ENCODE measurements at regions not wholly inside any gene's neighbourhood (a gene's known extent, or its start where the extent isn't known, plus 50 kb on each side); places are given as distances from the start of the nearest gene placed in this dataset.

DNA sequence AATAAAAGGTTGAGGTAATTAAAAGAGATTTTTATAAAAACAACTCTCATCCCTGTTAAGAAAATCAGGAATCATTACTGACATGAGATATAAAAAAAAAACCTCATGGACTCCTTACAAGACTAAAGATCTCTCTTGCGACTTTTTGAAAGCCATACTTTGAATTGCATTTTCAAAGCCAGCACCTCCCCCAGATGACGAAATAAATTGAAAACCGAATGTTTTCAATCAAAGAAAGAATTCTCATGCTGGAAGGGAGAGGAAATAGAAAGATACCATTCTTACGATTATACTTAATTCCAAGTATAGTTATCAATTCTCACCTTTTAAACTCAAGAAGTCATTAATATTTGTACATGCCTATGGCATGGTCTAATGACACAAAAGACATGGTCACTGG lies 452.3 kb downstream of the GJA1 start:
- Histone ChIP-seq H3K9me3 (ENCODE audit: control insufficient read depth, low read depth, low read length) (no peaks in the 10 kb centered on the region), H3K27ac (ENCODE audit: insufficient read length, low read depth, low read length) (no peak overlapping the region), H3K79me1 (ENCODE audit: insufficient read depth, low read depth, low read length, poor library complexity, severe bottlenecking) (no peaks in the 10 kb centered on the region), H3K79me2 (ENCODE audit: insufficient read depth, low read length) (no peaks in the 10 kb centered on the region), H3K23ac (ENCODE audit: insufficient read length, low read depth, low read length) (no peak overlapping the region), H2BK120ac (ENCODE audit: low read depth, low read length, poor library complexity, severe bottlenecking) (no peak overlapping the region), H3K14ac (ENCODE audit: insufficient read depth, low read length) (no peak overlapping the region), H2BK15ac (ENCODE audit: low read depth, low read length) (no peak overlapping the region), H3K4me2 (ENCODE audit: insufficient read depth, insufficient read length, low read length) (no peak overlapping the region), H4K8ac (replicated peaks; ENCODE audit: insufficient read length, low read depth, low read length) (no peak overlapping the region), H2BK20ac (ENCODE audit: low read depth, low read length, poor library complexity, severe bottlenecking) (no peak overlapping the region), H2AK5ac (ENCODE audit: insufficient read length, low read length) (no peak overlapping the region), H3K56ac (ENCODE audit: insufficient read length, low read depth, low read length) (no peak overlapping the region), H3K9ac (ENCODE audit: extremely low read depth, insufficient read length, low read length) (no peak overlapping the region), H3K4me1 (ENCODE audit: insufficient read depth, low read length) (no peaks in the 10 kb centered on the region; the same call in 1 of the 2 replicates), H3T11ph (ENCODE audit: low read length) (no peak overlapping the region), H4K91ac (ENCODE audit: insufficient read length, low read depth, low read length) (no peak overlapping the region), H3K4ac (ENCODE audit: low read depth, low read length) (no peak overlapping the region), H3K23me2 (ENCODE audit: insufficient read length, low read depth, low read length, poor library complexity, severe bottlenecking) (no peaks in the 10 kb centered on the region), H2BK5ac (ENCODE audit: insufficient read length, low read length) (no peak overlapping the region), H2AFZ (ENCODE audit: low read length) (no peak overlapping the region), H4K5ac (ENCODE audit: insufficient read length, low read depth, low read length) (no peak overlapping the region), H3K18ac (ENCODE audit: insufficient read length, low read depth, low read length) (no peak overlapping the region), H2BK12ac (ENCODE audit: insufficient read length, low read depth, low read length) (no peak overlapping the region), H3K27me3 (ENCODE audit: insufficient read depth, low read length) (no peaks in the 10 kb centered on the region), H4K20me1 (ENCODE audit: control insufficient read depth, insufficient read depth, insufficient read length) (no peaks in the 10 kb centered on the region)
- no CpG with 5 or more reads among the region's 4 CpGs for WGBS (ENCODE audit: extremely low coverage, insufficient read length, low lambda C conversion rate)
- H3K4me1 Mint-ChIP-seq = peaks cover 20 to 40% of the 10 kb centered on the region in 2 experiments
- no peaks in the 10 kb centered on the region for H3K36me3 Mint-ChIP-seq (ENCODE audit: insufficient read depth in 1 of 3, low read depth in 3 of 3)
- H3K27me3 Mint-ChIP-seq (ENCODE audit: low read depth) = no peaks in the 10 kb centered on the region
- H3K9me3 Mint-ChIP-seq = 0 out of 5 replicates have a peak, but pooled peaks cover 0 to 2% of the 10 kb centered on the region in 2 experiments
- no peak overlapping the region for H3K4me3 Mint-ChIP-seq
- H3K27ac Mint-ChIP-seq = no peak overlapping the region
- TF ChIP-seq, protein P1, sequence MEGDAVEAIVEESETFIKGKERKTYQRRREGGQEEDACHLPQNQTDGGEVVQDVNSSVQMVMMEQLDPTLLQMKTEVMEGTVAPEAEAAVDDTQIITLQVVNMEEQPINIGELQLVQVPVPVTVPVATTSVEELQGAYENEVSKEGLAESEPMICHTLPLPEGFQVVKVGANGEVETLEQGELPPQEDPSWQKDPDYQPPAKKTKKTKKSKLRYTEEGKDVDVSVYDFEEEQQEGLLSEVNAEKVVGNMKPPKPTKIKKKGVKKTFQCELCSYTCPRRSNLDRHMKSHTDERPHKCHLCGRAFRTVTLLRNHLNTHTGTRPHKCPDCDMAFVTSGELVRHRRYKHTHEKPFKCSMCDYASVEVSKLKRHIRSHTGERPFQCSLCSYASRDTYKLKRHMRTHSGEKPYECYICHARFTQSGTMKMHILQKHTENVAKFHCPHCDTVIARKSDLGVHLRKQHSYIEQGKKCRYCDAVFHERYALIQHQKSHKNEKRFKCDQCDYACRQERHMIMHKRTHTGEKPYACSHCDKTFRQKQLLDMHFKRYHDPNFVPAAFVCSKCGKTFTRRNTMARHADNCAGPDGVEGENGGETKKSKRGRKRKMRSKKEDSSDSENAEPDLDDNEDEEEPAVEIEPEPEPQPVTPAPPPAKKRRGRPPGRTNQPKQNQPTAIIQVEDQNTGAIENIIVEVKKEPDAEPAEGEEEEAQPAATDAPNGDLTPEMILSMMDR (conservative IDR thresholded peaks at IDR 0.05) = no peak
- no peak for DNase-seq

Data from H9 (cell line).